Endodermal cell (in vitro differentiated cells): ENCODE measurements at regions not wholly inside any gene's neighbourhood (a gene's known extent, or its start where the extent isn't known, plus 50 kb on each side); places are given as distances from the start of the nearest gene placed in this dataset.

Experiments
- DNase-seq: peaks from one replicate; pipeline ENCODE4 v3.0.0-alpha.2; 2017
- H3K27ac ChIP-seq: 2 replicates; pipeline ENCODE4 v1.5.1; 2013; ENCODE audit warnings: mild to moderate bottlenecking, low read depth, low read length, moderate library complexity
- H3K27me3 ChIP-seq: 2 replicates; pipeline ENCODE4 v1.6.1; 2013; ENCODE audit warnings: mild to moderate bottlenecking, low read length, moderate library complexity; ENCODE audit not compliant: insufficient read depth, control insufficient read depth, poor library complexity, severe bottlenecking
- H3K36me3 ChIP-seq: 2 replicates; pipeline ENCODE4 v1.7.0; 2013; ENCODE audit warnings: mild to moderate bottlenecking, low read length, moderate library complexity; ENCODE audit not compliant: control insufficient read depth, insufficient read depth
- H3K4me1 ChIP-seq: one replicate; pipeline ENCODE4 v1.7.0; 2013; ENCODE audit warnings: low read length; ENCODE audit not compliant: control insufficient read depth, insufficient read depth
- H3K4me3 ChIP-seq: 2 replicates; pipeline ENCODE4 v1.5.1; 2013; ENCODE audit warnings: mild to moderate bottlenecking, low read length, moderate library complexity
- H3K9ac ChIP-seq: 2 replicates; pipeline ENCODE4 v1.6.1; 2013; ENCODE audit warnings: mild to moderate bottlenecking, low read length, moderate library complexity; ENCODE audit not compliant: poor library complexity, severe bottlenecking; ENCODE audit errors: extremely low read depth
- H3K9me3 ChIP-seq: 2 replicates; pipeline ENCODE4 v1.6.1; 2013; ENCODE audit warnings: mild to moderate bottlenecking, low read length, moderate library complexity; ENCODE audit not compliant: control insufficient read depth
- H3K27ac Mint-ChIP-seq: 2 replicates; pipeline ENCODE4 v1.8.0; 2020; ENCODE audit warnings: mixed read lengths
- H3K27me3 Mint-ChIP-seq: 2 replicates; pipeline ENCODE4 v1.8.0; 2021; ENCODE audit warnings: mild to moderate bottlenecking, mixed read lengths; ENCODE audit not compliant: insufficient read depth
- H3K36me3 Mint-ChIP-seq: 2 replicates; pipeline ENCODE4 v1.8.0; 2020; ENCODE audit warnings: low read depth, mixed read lengths
- H3K4me1 Mint-ChIP-seq: 2 replicates; pipeline ENCODE4 v1.8.0; 2020; ENCODE audit warnings: mixed read lengths
- H3K4me3 Mint-ChIP-seq: 2 replicates; pipeline ENCODE4 v1.8.0; 2020; ENCODE audit warnings: mild to moderate bottlenecking, moderate library complexity, mixed read lengths
- H3K9me3 Mint-ChIP-seq: 2 replicates; pipeline ENCODE4 v1.8.0; 2020; ENCODE audit warnings: mild to moderate bottlenecking, mixed read lengths
- CTCF ChIP-seq: fragments of 200-600 bp; sonication (generic); conservative IDR thresholded peaks from 2 replicates; pipeline ENCODE4 v1.5.0; 2021; ENCODE audit warnings: antibody characterized with exemption, mild to moderate bottlenecking
- WGBS, 2 experiments: methylation state at CpG; one replicate each; pipeline versions ENCODE4 v1.1.5 to v1.1.7; 2013; ENCODE audit warnings: missing lambda C conversion rate in 2 of 2, mixed read lengths in 1 of 2; ENCODE audit not compliant: insufficient coverage in 1 of 2, insufficient read length in 1 of 2; 5-methylcytosine and 5-hydroxymethylcytosine counted together

- Histone ChIP-seq H3K27ac (no peak overlapping the region), H3K4me1 (no peaks in the 10 kb centered on the region), H3K9me3 (no peaks in the 10 kb centered on the region), H3K4me3 (no peak overlapping the region), H3K9ac (no peak overlapping the region), H3K27me3 (no peaks in the 10 kb centered on the region), H3K36me3 (no peaks in the 10 kb centered on the region)
- Mint-ChIP-seq H3K36me3 (no peaks in the 10 kb centered on the region), H3K4me1 (no peaks in the 10 kb centered on the region), H3K27me3 (no peaks in the 10 kb centered on the region), H3K9me3 (peaks cover 46% of the 10 kb centered on the region), H3K4me3 (no peak overlapping the region), H3K27ac (no peak overlapping the region)
- no peak for TF ChIP-seq CTCF
- no peak for DNase-seq
- WGBS, 2 experiments = 91% methylated on average over 2 of the region's 4 CpGs; no CpG with 5 or more reads in 1 of the 2 experiments
These were observed 57.7 kb upstream of the EFHC2 start for GRCh38 chrX:44401151-44401550.

GRCh38 chrX:44400588-44400987, 57.1 kb upstream of the EFHC2 start:
- Mint-ChIP-seq H3K27me3 (no peaks in the 10 kb centered on the region), H3K36me3 (no peaks in the 10 kb centered on the region), H3K4me1 (no peaks in the 10 kb centered on the region), H3K4me3 (no peak overlapping the region), H3K27ac (no peak overlapping the region), H3K9me3 (peaks cover 42% of the 10 kb centered on the region)
- no peak overlapping the region for H3K27ac ChIP-seq
- H3K9me3 ChIP-seq = no peaks in the 10 kb centered on the region
- no peak for TF ChIP-seq CTCF
- H3K4me1 ChIP-seq = no peaks in the 10 kb centered on the region
- DNase-seq = no peak
- no peak overlapping the region for H3K4me3 ChIP-seq
- no peaks in the 10 kb centered on the region for H3K36me3 ChIP-seq
- 88% methylated on average over 4 of the region's 4 CpGs; no CpG with 5 or more reads in 1 of the 2 experiments for WGBS, 2 experiments
- no peak overlapping the region for H3K9ac ChIP-seq
- no peaks in the 10 kb centered on the region for H3K27me3 ChIP-seq

GRCh38 chrX:44400161-44400560, 56.7 kb upstream of the EFHC2 start:
- Histone ChIP-seq H3K4me1 (no peaks in the 10 kb centered on the region), H3K27me3 (no peaks in the 10 kb centered on the region), H3K36me3 (no peaks in the 10 kb centered on the region), H3K27ac (no peak overlapping the region), H3K9ac (no peak overlapping the region), H3K4me3 (no peak overlapping the region), H3K9me3 (no peaks in the 10 kb centered on the region)
- peaks cover 43% of the 10 kb centered on the region for H3K9me3 Mint-ChIP-seq
- 100% methylated on average over 3 of the region's 4 CpGs; no CpG with 5 or more reads in 1 of the 2 experiments for WGBS, 2 experiments
- H3K4me1 Mint-ChIP-seq = no peaks in the 10 kb centered on the region
- H3K27me3 Mint-ChIP-seq = no peaks in the 10 kb centered on the region
- H3K36me3 Mint-ChIP-seq = no peaks in the 10 kb centered on the region
- no peak for DNase-seq
- no peak for TF ChIP-seq CTCF
- H3K27ac Mint-ChIP-seq = no peak overlapping the region
- no peak overlapping the region for H3K4me3 Mint-ChIP-seq
